DOHH2 (cell line): ENCODE measurements at regions not wholly inside any gene's neighbourhood (a gene's known extent, or its start where the extent isn't known, plus 50 kb on each side); places are given as distances from the start of the nearest gene placed in this dataset.

Experiments
- EZH2phosphoT487 ChIP-seq: fragments of 200-600 bp; sonication (generic); IDR thresholded peaks from 2 replicates; pipeline ENCODE4 v1.6.1; 2017; ENCODE audit warnings: borderline replicate concordance, mild to moderate bottlenecking, antibody characterized with exemption, low read length, moderate library complexity, mixed read lengths
- TF ChIP-seq, protein P1 (sequence below): fragments of 200-600 bp; sonication (generic); IDR thresholded peaks from one replicate; pipeline ENCODE4 v1.5.1; 2014; ENCODE audit warnings: antibody characterized with exemption, mild to moderate bottlenecking, low read depth, low read length; ENCODE audit not compliant: poor library complexity, severe bottlenecking

DNA sequence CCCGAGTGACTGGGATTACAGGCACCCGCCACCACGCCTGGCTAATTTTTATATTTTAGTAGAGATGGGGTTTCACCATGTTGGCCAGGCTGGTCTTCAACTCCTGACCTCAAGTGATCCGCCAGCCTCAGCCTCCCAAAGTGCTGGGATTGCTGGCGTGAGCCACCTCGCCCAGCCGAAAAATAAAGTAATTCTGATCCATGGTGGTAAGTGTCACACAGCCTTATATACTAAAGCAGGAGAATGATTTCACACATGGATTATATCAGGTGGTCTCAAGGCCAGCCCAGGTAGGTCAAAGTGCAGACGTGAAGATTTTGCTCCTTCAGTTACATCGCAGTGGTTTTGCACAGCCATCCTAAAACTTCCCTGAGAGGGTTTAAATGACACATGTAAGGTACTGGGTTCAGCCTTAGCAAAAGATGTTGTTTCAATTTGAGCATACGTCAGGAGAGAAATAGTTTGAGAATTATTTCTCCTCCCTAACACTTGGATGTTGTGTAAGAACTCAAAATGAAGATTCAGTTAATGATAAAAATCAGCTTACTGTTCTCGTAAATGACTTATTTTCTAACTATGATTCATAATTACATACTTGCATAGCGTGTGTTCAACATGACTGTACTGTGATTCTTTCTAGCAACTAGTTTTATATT, 93.0 kb upstream of the SLC39A10 start:
- TF ChIP-seq, protein P1, sequence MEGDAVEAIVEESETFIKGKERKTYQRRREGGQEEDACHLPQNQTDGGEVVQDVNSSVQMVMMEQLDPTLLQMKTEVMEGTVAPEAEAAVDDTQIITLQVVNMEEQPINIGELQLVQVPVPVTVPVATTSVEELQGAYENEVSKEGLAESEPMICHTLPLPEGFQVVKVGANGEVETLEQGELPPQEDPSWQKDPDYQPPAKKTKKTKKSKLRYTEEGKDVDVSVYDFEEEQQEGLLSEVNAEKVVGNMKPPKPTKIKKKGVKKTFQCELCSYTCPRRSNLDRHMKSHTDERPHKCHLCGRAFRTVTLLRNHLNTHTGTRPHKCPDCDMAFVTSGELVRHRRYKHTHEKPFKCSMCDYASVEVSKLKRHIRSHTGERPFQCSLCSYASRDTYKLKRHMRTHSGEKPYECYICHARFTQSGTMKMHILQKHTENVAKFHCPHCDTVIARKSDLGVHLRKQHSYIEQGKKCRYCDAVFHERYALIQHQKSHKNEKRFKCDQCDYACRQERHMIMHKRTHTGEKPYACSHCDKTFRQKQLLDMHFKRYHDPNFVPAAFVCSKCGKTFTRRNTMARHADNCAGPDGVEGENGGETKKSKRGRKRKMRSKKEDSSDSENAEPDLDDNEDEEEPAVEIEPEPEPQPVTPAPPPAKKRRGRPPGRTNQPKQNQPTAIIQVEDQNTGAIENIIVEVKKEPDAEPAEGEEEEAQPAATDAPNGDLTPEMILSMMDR: no peak
- TF ChIP-seq EZH2phosphoT487: no peak
